ENCODE measurements at regions not wholly inside any gene's neighbourhood (a gene's known extent, or its start where the extent isn't known, plus 50 kb on each side); places are given as distances from the start of the nearest gene placed in this dataset.

GRCh38 chr9:18182636-18183035 lies 291.3 kb upstream of the ADAMTSL1 start:
- H3K4me3 ChIP-seq (ENCODE audit: low read length), result no peak overlapping the region
- H3K27me3 ChIP-seq (ENCODE audit: low read length), result no peaks in the 10 kb centered on the region
- H2AFZ ChIP-seq (ENCODE audit: low read length), result no peak overlapping the region
- no peaks in the 10 kb centered on the region for H3K79me2 ChIP-seq (ENCODE audit: low read length)
- no peak overlapping the region for H3K9ac ChIP-seq (ENCODE audit: low read length)
- H3K9me3 ChIP-seq (ENCODE audit: low read length), result no peaks in the 10 kb centered on the region
- no peaks in the 10 kb centered on the region for H3K36me3 ChIP-seq (ENCODE audit: insufficient read depth, low read length)
- no peaks in the 10 kb centered on the region for H3K4me1 ChIP-seq (ENCODE audit: low read length)
- no peaks in the 10 kb centered on the region for H4K20me1 ChIP-seq (ENCODE audit: insufficient read depth, low read depth, low read length)
- no peak overlapping the region for H3K4me2 ChIP-seq (ENCODE audit: low read depth, low read length, poor library complexity, severe bottlenecking)
- no peak for DNase-seq
- no peaks in the 10 kb centered on the region for H3K9me2 ChIP-seq (replicated peaks; ENCODE audit: insufficient read depth, low read length)
- no peak overlapping the region for H3K27ac ChIP-seq (ENCODE audit: low read length)

- Histone ChIP-seq H3K4me2 (ENCODE audit: low read depth, low read length, poor library complexity, severe bottlenecking) (no peak overlapping the region), H3K4me3 (ENCODE audit: low read length) (no peak overlapping the region), H4K20me1 (ENCODE audit: insufficient read depth, low read depth, low read length) (no peaks in the 10 kb centered on the region), H3K9me3 (ENCODE audit: low read length) (no peaks in the 10 kb centered on the region), H3K27ac (ENCODE audit: low read length) (no peak overlapping the region), H3K36me3 (ENCODE audit: insufficient read depth, low read length) (no peaks in the 10 kb centered on the region), H3K9me2 (replicated peaks; ENCODE audit: insufficient read depth, low read length) (no peaks in the 10 kb centered on the region), H3K4me1 (ENCODE audit: low read length) (no peaks in the 10 kb centered on the region), H3K27me3 (ENCODE audit: low read length) (no peaks in the 10 kb centered on the region), H2AFZ (ENCODE audit: low read length) (no peak overlapping the region), H3K79me2 (ENCODE audit: low read length) (no peaks in the 10 kb centered on the region), H3K9ac (ENCODE audit: low read length) (no peak overlapping the region)
- DNase-seq, result no peak
Measured at GRCh38 chr9:18183974-18184373, 290.0 kb upstream of the ADAMTSL1 start.

GRCh38 chr9:18184401-18184800 lies 289.6 kb upstream of the ADAMTSL1 start:
- DNase-seq, result no peak
- Histone ChIP-seq H4K20me1 (ENCODE audit: insufficient read depth, low read depth, low read length) (no peaks in the 10 kb centered on the region), H3K4me1 (ENCODE audit: low read length) (no peaks in the 10 kb centered on the region), H3K27ac (ENCODE audit: low read length) (no peak overlapping the region), H3K79me2 (ENCODE audit: low read length) (no peaks in the 10 kb centered on the region), H3K9ac (ENCODE audit: low read length) (no peak overlapping the region), H3K9me3 (ENCODE audit: low read length) (no peaks in the 10 kb centered on the region), H3K4me2 (ENCODE audit: low read depth, low read length, poor library complexity, severe bottlenecking) (no peak overlapping the region), H3K27me3 (ENCODE audit: low read length) (no peaks in the 10 kb centered on the region), H3K9me2 (replicated peaks; ENCODE audit: insufficient read depth, low read length) (no peaks in the 10 kb centered on the region), H3K36me3 (ENCODE audit: insufficient read depth, low read length) (no peaks in the 10 kb centered on the region), H3K4me3 (ENCODE audit: low read length) (no peak overlapping the region), H2AFZ (ENCODE audit: low read length) (no peak overlapping the region)

GRCh38 chr9:18185196-18185595 lies 288.8 kb upstream of the ADAMTSL1 start:
- no peaks in the 10 kb centered on the region for H3K27me3 ChIP-seq (ENCODE audit: low read length)

GRCh38 chr9:18188971-18189370 lies 285.0 kb upstream of the ADAMTSL1 start:
- Histone ChIP-seq H3K4me1 (ENCODE audit: low read length) (no peaks in the 10 kb centered on the region), H3K36me3 (ENCODE audit: insufficient read depth, low read length) (no peaks in the 10 kb centered on the region), H3K9ac (ENCODE audit: low read length) (no peak overlapping the region), H3K9me3 (ENCODE audit: low read length) (no peaks in the 10 kb centered on the region), H2AFZ (ENCODE audit: low read length) (no peak overlapping the region), H3K9me2 (replicated peaks; ENCODE audit: insufficient read depth, low read length) (no peaks in the 10 kb centered on the region), H3K27ac (ENCODE audit: low read length) (no peak overlapping the region), H3K4me2 (ENCODE audit: low read depth, low read length, poor library complexity, severe bottlenecking) (no peak overlapping the region), H3K27me3 (ENCODE audit: low read length) (no peaks in the 10 kb centered on the region), H4K20me1 (ENCODE audit: insufficient read depth, low read depth, low read length) (no peaks in the 10 kb centered on the region), H3K79me2 (ENCODE audit: low read length) (no peaks in the 10 kb centered on the region), H3K4me3 (ENCODE audit: low read length) (no peak overlapping the region)
- DNase-seq, result no peak

More at GRCh38 chr9:18185196-18185595, 288.8 kb upstream of the ADAMTSL1 start:
- Histone ChIP-seq H2AFZ (ENCODE audit: low read length) (no peak overlapping the region), H3K4me2 (ENCODE audit: low read depth, low read length, poor library complexity, severe bottlenecking) (no peak overlapping the region), H3K4me1 (ENCODE audit: low read length) (no peaks in the 10 kb centered on the region), H3K36me3 (ENCODE audit: insufficient read depth, low read length) (no peaks in the 10 kb centered on the region), H3K79me2 (ENCODE audit: low read length) (no peaks in the 10 kb centered on the region), H3K9me2 (replicated peaks; ENCODE audit: insufficient read depth, low read length) (no peaks in the 10 kb centered on the region), H3K9ac (ENCODE audit: low read length) (no peak overlapping the region), H3K9me3 (ENCODE audit: low read length) (no peaks in the 10 kb centered on the region), H3K27ac (ENCODE audit: low read length) (no peak overlapping the region), H4K20me1 (ENCODE audit: insufficient read depth, low read depth, low read length) (no peaks in the 10 kb centered on the region), H3K4me3 (ENCODE audit: low read length) (no peak overlapping the region)
- DNase-seq, result no peak

GRCh38 chr9:18189871-18190670 lies 283.9 kb upstream of the ADAMTSL1 start:
- Histone ChIP-seq H3K9me3 (ENCODE audit: low read length) (no peaks in the 10 kb centered on the region), H2AFZ (ENCODE audit: low read length) (no peak overlapping the region), H3K36me3 (ENCODE audit: insufficient read depth, low read length) (no peaks in the 10 kb centered on the region), H3K9me2 (replicated peaks; ENCODE audit: insufficient read depth, low read length) (no peaks in the 10 kb centered on the region), H3K27ac (ENCODE audit: low read length) (no peak overlapping the region), H3K79me2 (ENCODE audit: low read length) (no peaks in the 10 kb centered on the region), H3K4me1 (ENCODE audit: low read length) (no peaks in the 10 kb centered on the region), H3K4me3 (ENCODE audit: low read length) (no peak overlapping the region), H3K27me3 (ENCODE audit: low read length) (no peaks in the 10 kb centered on the region), H3K9ac (ENCODE audit: low read length) (no peak overlapping the region), H4K20me1 (ENCODE audit: insufficient read depth, low read depth, low read length) (no peaks in the 10 kb centered on the region), H3K4me2 (ENCODE audit: low read depth, low read length, poor library complexity, severe bottlenecking) (no peak overlapping the region)
- no peak for DNase-seq

- Histone ChIP-seq H3K27me3 (ENCODE audit: low read length) (no peaks in the 10 kb centered on the region), H3K9me2 (replicated peaks; ENCODE audit: insufficient read depth, low read length) (no peaks in the 10 kb centered on the region), H3K4me1 (ENCODE audit: low read length) (no peaks in the 10 kb centered on the region), H4K20me1 (ENCODE audit: insufficient read depth, low read depth, low read length) (no peaks in the 10 kb centered on the region), H3K4me3 (ENCODE audit: low read length) (no peak overlapping the region), H3K36me3 (ENCODE audit: insufficient read depth, low read length) (no peaks in the 10 kb centered on the region), H2AFZ (ENCODE audit: low read length) (no peak overlapping the region), H3K9ac (ENCODE audit: low read length) (no peak overlapping the region), H3K9me3 (ENCODE audit: low read length) (no peaks in the 10 kb centered on the region), H3K79me2 (ENCODE audit: low read length) (no peaks in the 10 kb centered on the region), H3K4me2 (ENCODE audit: low read depth, low read length, poor library complexity, severe bottlenecking) (no peak overlapping the region), H3K27ac (ENCODE audit: low read length) (no peak overlapping the region)
- DNase-seq, result no peak
Measured at GRCh38 chr9:18190671-18191374, 283.1 kb upstream of the ADAMTSL1 start.

GRCh38 chr9:18194316-18194715 lies 279.6 kb upstream of the ADAMTSL1 start:
- no peak for DNase-seq
- Histone ChIP-seq H3K36me3 (ENCODE audit: insufficient read depth, low read length) (no peaks in the 10 kb centered on the region), H3K4me2 (ENCODE audit: low read depth, low read length, poor library complexity, severe bottlenecking) (no peak overlapping the region), H3K4me3 (ENCODE audit: low read length) (no peak overlapping the region), H3K9me3 (ENCODE audit: low read length) (no peaks in the 10 kb centered on the region), H3K9me2 (replicated peaks; ENCODE audit: insufficient read depth, low read length) (no peaks in the 10 kb centered on the region), H3K27ac (ENCODE audit: low read length) (no peak overlapping the region), H4K20me1 (ENCODE audit: insufficient read depth, low read depth, low read length) (no peaks in the 10 kb centered on the region), H2AFZ (ENCODE audit: low read length) (no peak overlapping the region), H3K4me1 (ENCODE audit: low read length) (no peaks in the 10 kb centered on the region), H3K79me2 (ENCODE audit: low read length) (no peaks in the 10 kb centered on the region), H3K27me3 (ENCODE audit: low read length) (no peaks in the 10 kb centered on the region), H3K9ac (ENCODE audit: low read length) (no peak overlapping the region)
